SKM-1 treated with dmso at 0.1 percent for 144 hours (cell line): ENCODE measurements at regions not wholly inside any gene's neighbourhood (a gene's known extent, or its start where the extent isn't known, plus 50 kb on each side); places are given as distances from the start of the nearest gene placed in this dataset.

Source experiments
- DNase-seq: peaks from one replicate; lab custom pipeline; 2025; ENCODE audit not compliant: unreplicated experiment; lab: John Stamatoyannopoulos, UW

DNA sequence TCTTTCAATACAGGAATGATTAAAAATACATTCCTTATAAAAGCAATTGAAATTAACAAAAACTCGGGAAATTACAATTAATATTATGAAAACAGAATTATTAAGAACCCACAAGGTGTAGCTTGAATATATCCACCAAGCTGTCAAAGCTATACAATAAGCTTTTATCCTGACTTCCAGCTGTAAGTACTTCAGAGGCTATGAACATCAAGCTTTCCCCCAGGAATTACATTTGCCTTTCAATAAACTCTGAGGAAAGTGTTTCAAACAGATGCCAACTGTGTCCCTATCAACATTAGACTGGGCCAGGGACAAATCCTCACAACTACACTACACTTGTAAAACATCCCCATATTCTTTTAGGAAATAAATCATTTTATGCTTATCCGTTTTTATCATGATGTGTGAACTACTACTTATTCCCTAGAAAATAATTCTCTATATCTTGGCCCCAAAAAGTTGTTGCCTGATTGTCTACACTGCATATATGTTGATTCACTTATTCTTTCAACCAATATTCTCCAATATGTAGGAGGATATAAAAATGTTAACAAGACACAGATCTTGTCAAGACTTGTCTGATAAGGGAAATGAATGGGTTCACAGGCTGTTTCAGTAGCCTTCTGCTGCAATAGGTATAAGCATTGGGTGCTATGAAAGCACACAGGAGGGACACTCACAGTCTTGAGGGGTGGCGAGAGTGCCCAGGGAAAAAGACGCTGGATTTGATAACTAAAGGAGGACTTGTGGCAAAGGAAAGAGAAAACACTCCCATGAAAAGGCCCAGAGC, 494.1 kb downstream of the CENPC start:
- DNase-seq: no peak

- DNase-seq: no peak
Measured at GRCh38 chr4:67049446-67049845, 495.9 kb downstream of the CENPC start.

GRCh38 chr4:67048530-67048929, 496.8 kb downstream of the CENPC start:
- no peak for DNase-seq

GRCh38 chr4:67040315-67040714, 505.0 kb downstream of the CENPC start:
- DNase-seq: no peak

- DNase-seq: no peak
Measured at GRCh38 chr4:67038228-67038566, 507.1 kb downstream of the CENPC start.

DNA sequence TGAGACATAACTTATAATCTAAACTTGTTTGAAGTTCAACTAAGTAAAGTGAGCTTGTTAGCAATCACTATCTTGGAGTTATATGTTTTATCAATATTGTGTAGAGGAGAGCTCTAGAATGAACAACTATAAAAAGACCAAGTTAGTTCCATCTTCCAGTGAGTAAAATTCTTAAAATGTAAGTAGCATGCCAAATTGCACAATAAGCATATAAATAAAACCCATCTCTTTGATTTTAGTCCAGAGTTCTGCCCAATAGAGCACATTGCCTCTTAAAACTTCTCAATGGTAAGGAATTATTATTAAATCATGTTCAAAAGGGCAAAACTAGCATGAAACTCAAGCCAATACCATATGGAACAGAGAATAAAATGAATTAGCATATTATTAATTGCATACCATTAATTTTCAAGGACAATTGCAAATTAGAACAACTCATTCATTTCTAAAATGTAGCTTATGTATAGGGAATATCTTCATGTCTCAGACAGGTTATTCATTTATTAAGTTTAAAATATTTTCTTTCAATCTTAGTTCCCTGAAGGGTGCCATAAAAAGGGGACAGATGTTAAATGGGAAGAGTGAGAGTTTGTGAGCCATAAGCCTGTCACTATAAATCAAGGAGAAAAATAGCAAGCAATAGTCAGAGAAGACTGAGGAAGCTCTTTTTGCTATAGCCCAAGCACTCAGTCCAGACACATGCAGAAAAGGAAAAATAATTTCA, 507.6 kb downstream of the CENPC start:
- DNase-seq: no peak

GRCh38 chr4:67036791-67037190, 508.5 kb downstream of the CENPC start:
- DNase-seq: no peak

- DNase-seq: no peak
Measured at GRCh38 chr4:67035986-67036385, 509.3 kb downstream of the CENPC start.

DNA sequence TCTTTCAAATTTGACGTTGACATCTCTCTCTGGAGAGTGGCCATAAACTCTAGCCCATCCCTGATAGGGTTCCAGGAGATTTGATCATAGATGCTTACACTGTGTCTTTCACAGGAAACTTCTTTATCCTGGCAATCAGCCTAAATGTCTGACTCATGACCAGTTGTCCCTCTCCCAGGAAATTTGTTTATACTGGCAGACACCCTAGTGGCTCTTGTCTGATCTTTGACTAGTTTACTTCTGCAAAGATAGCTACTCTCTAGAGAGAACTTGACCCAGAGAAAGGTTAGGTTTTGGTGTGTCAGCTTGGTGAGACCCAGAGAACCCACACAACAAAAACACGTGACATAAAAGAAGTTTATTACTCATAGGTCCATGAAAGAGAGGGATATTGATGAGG, 509.8 kb downstream of the CENPC start:
- no peak for DNase-seq

GRCh38 chr4:67030636-67031035, 514.7 kb downstream of the CENPC start:
- no peak for DNase-seq

DNA sequence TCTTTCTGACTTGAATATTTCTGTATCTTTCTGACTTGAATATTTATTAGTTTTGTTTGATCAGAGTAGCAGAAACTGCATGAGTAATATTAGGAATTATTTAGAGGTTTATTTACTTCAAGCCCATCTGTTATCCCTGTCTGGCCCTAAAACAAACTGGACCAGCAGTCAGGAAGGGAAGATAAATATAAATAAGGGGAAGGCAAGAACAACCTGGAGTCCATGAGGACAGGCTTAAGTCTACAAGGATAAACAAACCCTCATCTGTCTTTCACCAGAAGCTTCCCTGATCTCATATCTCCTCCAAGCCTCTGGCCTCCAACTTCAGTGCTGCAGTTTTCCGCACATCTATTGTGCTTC, 524.9 kb downstream of the CENPC start:
- no peak for DNase-seq

DNA sequence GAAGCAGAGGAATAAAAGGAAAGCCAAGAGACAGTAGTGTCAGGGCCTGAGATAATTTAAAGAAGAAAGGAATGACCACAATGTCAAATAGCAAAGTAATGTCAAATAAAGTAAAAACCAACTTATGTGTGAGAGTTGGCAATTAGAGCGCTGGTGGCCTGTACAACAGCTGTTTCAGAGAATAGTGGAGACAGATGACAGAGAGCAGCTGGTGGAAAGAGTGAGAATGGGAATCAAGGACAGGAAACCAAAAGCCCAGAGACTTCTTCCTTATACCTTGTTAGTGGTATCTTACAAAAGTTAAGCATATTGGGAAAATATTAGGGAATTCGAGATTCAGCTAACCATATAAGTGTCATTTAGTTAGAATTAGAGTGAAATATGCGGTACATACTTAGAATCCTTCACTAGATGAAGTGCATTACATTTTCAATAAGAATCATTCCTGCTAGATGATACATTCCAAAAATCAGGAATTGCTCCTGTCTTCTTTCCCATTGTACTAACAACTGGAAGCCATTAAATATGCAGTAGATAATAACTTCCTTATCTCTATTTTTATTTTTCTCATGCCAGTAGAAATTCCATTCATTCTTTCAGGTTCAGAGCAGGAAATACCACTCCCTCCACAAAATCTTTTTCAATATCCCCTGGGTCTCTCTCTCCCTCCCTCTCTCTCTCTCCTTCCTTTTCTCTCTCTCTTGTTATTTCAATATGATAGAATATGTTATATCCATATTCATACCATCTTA, 525.4 kb downstream of the CENPC start:
- DNase-seq: no peak

- DNase-seq: no peak
Measured at GRCh38 chr4:67014592-67014991, 530.7 kb downstream of the CENPC start.

DNA sequence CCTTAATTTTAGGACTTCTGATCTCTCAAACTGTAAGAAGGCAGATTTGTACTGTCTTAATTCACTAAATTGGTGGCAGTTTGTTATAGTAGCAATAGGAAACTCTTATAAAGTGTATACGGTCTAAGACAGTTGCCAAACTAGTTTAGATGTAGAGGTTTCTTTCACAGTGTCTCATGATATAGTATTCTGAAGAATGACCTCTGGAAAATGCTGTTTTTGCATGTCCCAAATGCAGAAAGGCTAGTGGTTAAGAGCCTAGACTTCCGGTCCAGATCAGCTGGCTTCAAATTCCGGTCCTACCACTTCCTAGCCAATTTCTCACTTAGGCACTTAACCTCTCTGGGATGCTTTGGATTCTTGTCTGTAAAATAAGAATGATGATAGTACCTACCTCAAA, 538.5 kb downstream of the CENPC start:
- no peak for DNase-seq

DNA sequence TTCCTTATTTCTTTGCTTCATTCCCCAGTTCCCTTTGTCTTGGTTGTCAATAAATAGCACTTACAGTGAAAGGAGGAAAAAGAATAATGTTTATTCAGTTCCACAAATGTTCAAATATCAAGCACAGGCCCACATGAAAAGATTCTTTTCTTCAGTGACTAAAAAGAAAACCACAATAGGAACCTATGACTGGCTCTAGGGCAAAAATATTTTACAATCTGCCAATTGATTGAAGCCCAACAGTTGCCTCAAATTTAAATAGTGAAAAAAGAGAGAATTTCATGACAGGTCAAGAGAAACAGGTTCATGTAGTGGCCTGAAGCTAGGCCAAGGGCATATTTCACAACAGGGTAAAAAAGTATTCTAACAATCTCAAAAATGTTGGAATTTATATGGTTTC, 553.8 kb downstream of the CENPC start:
- no peak for DNase-seq

GRCh38 chr4:66974665-66975064, 570.6 kb downstream of the CENPC start:
- no peak for DNase-seq

- no peak for DNase-seq
Measured at GRCh38 chr4:66972087-66972486, 573.2 kb downstream of the CENPC start.

DNA sequence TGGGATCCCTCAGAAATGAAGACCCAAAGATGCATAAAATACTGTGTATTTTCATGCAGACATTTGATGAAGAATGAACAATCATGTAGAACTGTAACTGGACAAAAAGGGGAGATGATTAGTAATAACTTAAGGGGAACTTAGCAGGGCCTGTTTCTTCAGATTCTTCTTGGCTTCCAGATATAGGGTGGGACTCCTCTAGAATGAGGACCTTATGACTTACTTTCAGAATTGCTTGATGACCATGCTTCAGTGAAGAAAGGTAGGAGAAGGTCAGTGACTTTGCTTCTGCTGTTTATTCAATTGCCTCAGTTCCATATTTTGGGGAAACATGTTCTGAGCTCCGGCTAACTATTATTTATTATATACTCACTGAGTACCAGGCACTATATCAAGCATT, 580.8 kb downstream of the CENPC start:
- no peak for DNase-seq

GRCh38 chr4:66963084-66963483, 582.2 kb downstream of the CENPC start:
- DNase-seq: no peak

GRCh38 chr4:66959207-66959606, 586.1 kb downstream of the CENPC start:
- no peak for DNase-seq

DNA sequence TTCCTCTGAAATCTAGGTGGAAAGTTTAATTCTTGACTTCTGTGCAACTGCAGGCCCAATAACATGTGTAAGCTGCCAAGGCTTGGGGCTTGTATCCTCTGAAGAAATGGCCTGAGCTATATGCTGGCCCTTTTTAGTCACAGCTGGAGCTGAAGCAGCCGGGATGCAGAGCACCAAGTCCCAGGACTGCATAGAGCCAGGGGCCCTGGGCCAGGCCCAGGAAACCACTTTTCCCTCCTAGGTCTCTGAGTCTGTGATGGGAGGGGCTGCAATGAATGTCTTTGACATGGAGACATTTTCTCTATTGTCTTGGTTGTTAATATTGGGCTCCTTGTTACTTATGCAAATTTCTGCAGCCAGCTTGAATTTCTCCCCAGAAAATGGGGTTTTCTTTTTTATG, 588.5 kb downstream of the CENPC start:
- no peak for DNase-seq

DNA sequence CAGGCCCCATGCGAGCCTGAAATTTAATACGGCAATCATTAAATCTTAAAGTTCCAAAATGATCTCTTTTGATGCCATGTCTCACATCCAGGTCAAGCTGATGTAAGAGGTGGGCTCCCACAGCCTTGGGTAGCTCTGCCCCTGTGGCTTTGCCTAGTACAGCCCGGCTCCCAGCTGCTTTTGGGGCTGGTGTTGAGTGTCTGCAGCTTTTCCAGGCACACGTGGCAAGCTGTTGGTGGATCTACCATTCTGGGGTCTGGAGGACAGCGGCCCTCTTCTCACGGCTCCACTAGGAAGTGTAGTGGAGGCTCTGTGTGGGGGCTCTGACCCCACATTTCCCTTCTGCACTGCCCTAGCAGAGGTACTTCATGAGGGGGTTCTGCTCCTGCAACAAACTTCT, 588.9 kb downstream of the CENPC start:
- DNase-seq: no peak
